ENCODE measurements at regions not wholly inside any gene's neighbourhood (a gene's known extent, or its start where the extent isn't known, plus 50 kb on each side); places are given as distances from the start of the nearest gene placed in this dataset.

DNA sequence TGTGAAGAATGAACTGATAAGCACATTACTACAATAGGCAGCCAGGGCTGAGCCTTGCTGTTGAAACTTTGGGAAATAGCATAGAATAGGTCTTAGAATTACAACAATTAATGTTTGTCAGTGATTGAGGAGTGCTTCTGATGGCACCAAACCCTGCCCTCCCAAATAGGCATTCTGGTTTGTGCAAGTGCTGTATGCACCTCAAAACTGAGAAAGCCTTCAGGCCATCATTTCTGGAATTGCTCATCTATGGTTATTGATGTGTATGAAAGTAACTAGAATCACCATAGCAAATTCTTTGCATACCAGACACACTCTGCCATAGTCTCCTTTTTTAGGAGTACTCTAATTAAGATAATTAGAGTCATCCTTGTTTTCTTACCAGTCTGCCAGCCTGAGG lies 585.0 kb upstream of the MBL2 start:
- no peak overlapping the region for H3K4me2 ChIP-seq
- H3K4me3 ChIP-seq: no peak overlapping the region
- ChIA-PET POLR2A (no interaction called here), CTCF (no interaction called here)
- no peak for ATAC-seq
- no peak for FAIRE-seq
- TF ChIP-seq TP53 (CRISPR knock-in tag; IDR thresholded peaks at IDR 0.05) (no peak), POLR2AphosphoS2 (conservative IDR thresholded peaks at IDR 0.05; ENCODE audit: low read length) (no peak), BHLHE40 (IDR thresholded peaks at IDR 0.05; ENCODE audit: low read depth, low read length) (no peak), HDAC2 (IDR thresholded peaks at IDR 0.05) (no peak), EHF (CRISPR knock-in tag; IDR thresholded peaks at IDR 0.05) (no peak), NR3C1 (IDR thresholded peaks at IDR 0.05) (no peak), CBX2 (IDR thresholded peaks at IDR 0.05; ENCODE audit: borderline replicate concordance, low read depth) (no peak), HOXA7 (CRISPR knock-in tag; IDR thresholded peaks at IDR 0.05) (no peak), KDM1A (IDR thresholded peaks at IDR 0.05; ENCODE audit: low read depth) (no peak), CTCF (IDR thresholded peaks at IDR 0.05) (no peak), ESRRA (IDR thresholded peaks at IDR 0.05; ENCODE audit: borderline replicate concordance, low read length) (no peak), ATOH8 (CRISPR knock-in tag; IDR thresholded peaks at IDR 0.05; ENCODE audit: low read depth) (no peak), HES2 (IDR thresholded peaks at IDR 0.05) (no peak)
- TF ChIP-seq, protein P1, sequence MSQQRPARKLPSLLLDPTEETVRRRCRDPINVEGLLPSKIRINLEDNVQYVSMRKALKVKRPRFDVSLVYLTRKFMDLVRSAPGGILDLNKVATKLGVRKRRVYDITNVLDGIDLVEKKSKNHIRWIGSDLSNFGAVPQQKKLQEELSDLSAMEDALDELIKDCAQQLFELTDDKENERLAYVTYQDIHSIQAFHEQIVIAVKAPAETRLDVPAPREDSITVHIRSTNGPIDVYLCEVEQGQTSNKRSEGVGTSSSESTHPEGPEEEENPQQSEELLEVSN (IDR thresholded peaks at IDR 0.05; ENCODE audit: borderline replicate concordance, low read depth): no peak
- TF ChIP-seq, protein P2, sequence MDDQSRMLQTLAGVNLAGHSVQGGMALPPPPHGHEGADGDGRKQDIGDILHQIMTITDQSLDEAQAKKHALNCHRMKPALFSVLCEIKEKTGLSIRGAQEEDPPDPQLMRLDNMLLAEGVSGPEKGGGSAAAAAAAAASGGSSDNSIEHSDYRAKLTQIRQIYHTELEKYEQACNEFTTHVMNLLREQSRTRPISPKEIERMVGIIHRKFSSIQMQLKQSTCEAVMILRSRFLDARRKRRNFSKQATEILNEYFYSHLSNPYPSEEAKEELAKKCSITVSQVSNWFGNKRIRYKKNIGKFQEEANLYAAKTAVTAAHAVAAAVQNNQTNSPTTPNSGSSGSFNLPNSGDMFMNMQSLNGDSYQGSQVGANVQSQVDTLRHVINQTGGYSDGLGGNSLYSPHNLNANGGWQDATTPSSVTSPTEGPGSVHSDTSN (IDR thresholded peaks at IDR 0.05): no peak
- no peak for DNase-seq (ENCODE audit: low read depth in 1 of 2, low spot score in 1 of 2)
- H3K9me3 ChIP-seq: no peaks in the 10 kb centered on the region
- H3K27ac ChIP-seq: no peak overlapping the region
- H3K4me1 ChIP-seq: no peaks in the 10 kb centered on the region

DNA sequence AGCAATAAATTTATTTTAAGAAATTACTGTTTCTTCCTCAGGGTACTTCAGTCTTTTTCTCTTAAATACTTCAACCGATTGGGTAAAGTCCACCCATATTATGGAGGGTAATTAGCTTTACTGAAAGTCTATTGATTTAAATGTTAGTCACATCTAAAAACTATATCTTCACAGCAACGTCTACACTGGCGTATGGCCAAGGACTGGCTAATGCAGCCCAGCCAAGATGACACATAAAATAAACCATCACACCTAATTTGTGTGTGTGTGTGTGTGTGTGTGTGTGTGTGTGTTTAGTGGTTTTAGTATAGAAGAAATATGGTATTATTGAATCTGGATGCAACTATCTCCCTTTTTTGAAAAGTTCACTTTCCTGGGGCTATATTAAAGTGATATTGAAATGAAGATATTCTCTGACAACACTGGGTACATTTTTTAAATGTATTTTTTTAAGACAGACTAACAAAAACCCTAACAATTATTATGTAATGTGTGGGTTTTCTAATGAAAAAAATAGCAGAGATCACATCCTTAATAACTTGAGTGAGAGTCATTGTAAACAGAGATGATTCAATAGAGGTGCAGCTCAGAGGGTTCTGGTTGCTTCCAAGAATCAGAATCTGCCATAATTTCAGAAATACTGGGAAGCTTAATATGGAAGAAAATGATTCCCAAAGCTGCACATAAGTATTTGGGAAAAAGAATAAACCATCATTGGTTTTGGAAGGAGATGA lies 584.2 kb upstream of the MBL2 start:
- WGBS (ENCODE audit: missing lambda C conversion rate): 8% methylated on average over 3 of the region's 3 CpGs
- no peak overlapping the region for H3K4me2 ChIP-seq
- no peak overlapping the region for H3K27ac ChIP-seq
- no peaks in the 10 kb centered on the region for H3K9me3 ChIP-seq
- no peaks in the 10 kb centered on the region for H3K4me1 ChIP-seq
- FAIRE-seq (no peak), ATAC-seq (no peak), DNase-seq (ENCODE audit: low read depth in 1 of 2, low spot score in 1 of 2) (no peak)
- CTCF ChIA-PET: no interaction called here
- H3K4me3 ChIP-seq: no peak overlapping the region
- POLR2A ChIA-PET: no interaction called here
- TF ChIP-seq BHLHE40 (IDR thresholded peaks at IDR 0.05; ENCODE audit: low read depth, low read length): no peak
- TF ChIP-seq, protein P3, sequence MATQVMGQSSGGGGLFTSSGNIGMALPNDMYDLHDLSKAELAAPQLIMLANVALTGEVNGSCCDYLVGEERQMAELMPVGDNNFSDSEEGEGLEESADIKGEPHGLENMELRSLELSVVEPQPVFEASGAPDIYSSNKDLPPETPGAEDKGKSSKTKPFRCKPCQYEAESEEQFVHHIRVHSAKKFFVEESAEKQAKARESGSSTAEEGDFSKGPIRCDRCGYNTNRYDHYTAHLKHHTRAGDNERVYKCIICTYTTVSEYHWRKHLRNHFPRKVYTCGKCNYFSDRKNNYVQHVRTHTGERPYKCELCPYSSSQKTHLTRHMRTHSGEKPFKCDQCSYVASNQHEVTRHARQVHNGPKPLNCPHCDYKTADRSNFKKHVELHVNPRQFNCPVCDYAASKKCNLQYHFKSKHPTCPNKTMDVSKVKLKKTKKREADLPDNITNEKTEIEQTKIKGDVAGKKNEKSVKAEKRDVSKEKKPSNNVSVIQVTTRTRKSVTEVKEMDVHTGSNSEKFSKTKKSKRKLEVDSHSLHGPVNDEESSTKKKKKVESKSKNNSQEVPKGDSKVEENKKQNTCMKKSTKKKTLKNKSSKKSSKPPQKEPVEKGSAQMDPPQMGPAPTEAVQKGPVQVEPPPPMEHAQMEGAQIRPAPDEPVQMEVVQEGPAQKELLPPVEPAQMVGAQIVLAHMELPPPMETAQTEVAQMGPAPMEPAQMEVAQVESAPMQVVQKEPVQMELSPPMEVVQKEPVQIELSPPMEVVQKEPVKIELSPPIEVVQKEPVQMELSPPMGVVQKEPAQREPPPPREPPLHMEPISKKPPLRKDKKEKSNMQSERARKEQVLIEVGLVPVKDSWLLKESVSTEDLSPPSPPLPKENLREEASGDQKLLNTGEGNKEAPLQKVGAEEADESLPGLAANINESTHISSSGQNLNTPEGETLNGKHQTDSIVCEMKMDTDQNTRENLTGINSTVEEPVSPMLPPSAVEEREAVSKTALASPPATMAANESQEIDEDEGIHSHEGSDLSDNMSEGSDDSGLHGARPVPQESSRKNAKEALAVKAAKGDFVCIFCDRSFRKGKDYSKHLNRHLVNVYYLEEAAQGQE (IDR thresholded peaks at IDR 0.05): no peak
- no peak for TF ChIP-seq TFCP2L1 (CRISPR knock-in tag; IDR thresholded peaks at IDR 0.05)
- no peak for TF ChIP-seq CEBPB (IDR thresholded peaks at IDR 0.05)
- TF ChIP-seq HOXB5 (CRISPR knock-in tag; IDR thresholded peaks at IDR 0.05): no peak
- no peak for TF ChIP-seq CTCF (IDR thresholded peaks at IDR 0.05)
- TF ChIP-seq, protein P4, sequence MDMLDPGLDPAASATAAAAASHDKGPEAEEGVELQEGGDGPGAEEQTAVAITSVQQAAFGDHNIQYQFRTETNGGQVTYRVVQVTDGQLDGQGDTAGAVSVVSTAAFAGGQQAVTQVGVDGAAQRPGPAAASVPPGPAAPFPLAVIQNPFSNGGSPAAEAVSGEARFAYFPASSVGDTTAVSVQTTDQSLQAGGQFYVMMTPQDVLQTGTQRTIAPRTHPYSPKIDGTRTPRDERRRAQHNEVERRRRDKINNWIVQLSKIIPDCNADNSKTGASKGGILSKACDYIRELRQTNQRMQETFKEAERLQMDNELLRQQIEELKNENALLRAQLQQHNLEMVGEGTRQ (IDR thresholded peaks at IDR 0.05): no peak
- no peak for TF ChIP-seq CBX2 (IDR thresholded peaks at IDR 0.05; ENCODE audit: borderline replicate concordance, low read depth)
- TF ChIP-seq NFE2L2 (conservative IDR thresholded peaks at IDR 0.05; ENCODE audit: low read length): no peak
- TF ChIP-seq, protein P5, sequence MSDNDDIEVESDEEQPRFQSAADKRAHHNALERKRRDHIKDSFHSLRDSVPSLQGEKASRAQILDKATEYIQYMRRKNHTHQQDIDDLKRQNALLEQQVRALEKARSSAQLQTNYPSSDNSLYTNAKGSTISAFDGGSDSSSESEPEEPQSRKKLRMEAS (IDR thresholded peaks at IDR 0.05): no peak
- TF ChIP-seq FOSL2 (IDR thresholded peaks at IDR 0.05): no peak
- TF ChIP-seq FOSL2 (CRISPR knock-in tag; IDR thresholded peaks at IDR 0.05): no peak

Data from A549 (cell line).